Adrenal gland (tissue), 5 donors: ENCODE measurements at regions not wholly inside any gene's neighbourhood (a gene's known extent, or its start where the extent isn't known, plus 50 kb on each side); places are given as distances from the start of the nearest gene placed in this dataset.

Experiments
- CTCF ChIP-seq, 6 experiments: fragments of 450-650 bp in 4 of 6; fragments of 200-600 bp in 2 of 6; sonication (generic) in 1 of 6; IDR thresholded peaks; 1 replicate in 5 of 6; 2 replicates in 1 of 6; pipeline versions ENCODE4 v1.5.1 to v1.8.0; 2016 to 2021; ENCODE audit warnings: antibody characterized with exemption in 6 of 6, mild to moderate bottlenecking in 2 of 6, moderate library complexity in 1 of 6
- POLR2A ChIP-seq, 2 donors: fragments of 450-650 bp; IDR thresholded peaks; one replicate each; pipeline ENCODE4 v1.6.1; 2017; ENCODE audit warnings: antibody characterized with exemption in 2 of 2, mild to moderate bottlenecking in 2 of 2, moderate library complexity in 1 of 2
- donor health status: DM: no; HTN: no; CAD: no.

GRCh38 chr6:54624216-54624615 lies 222.4 kb upstream of the FAM83B start:
- TF ChIP-seq POLR2A (IDR thresholded peaks at IDR 0.05) (no peak), CTCF (IDR thresholded peaks at IDR 0.05) (no peak)
